ENCODE measurements at regions not wholly inside any gene's neighbourhood (a gene's known extent, or its start where the extent isn't known, plus 50 kb on each side); places are given as distances from the start of the nearest gene placed in this dataset.

DNA sequence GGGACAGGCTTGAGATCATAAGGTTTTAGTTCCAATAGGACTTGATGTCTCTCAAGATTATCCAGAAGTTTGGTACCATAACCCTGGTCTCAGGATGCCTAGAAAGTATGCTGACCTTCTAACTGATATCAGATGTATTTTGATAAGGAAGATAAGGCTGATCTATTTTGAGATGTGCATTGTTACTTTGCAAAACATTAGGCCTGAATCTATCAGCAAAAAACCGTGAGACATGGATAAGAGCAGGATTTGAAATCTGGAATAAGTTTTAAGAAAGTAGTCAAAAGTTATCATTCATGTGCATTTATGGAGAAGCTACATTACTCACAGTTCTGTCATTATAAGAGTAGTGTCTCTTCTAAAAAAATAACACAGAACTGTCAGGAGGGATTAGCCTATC, 467.1 kb upstream of the HS3ST1 start:
- no peak for TF ChIP-seq RBM39 (IDR thresholded peaks at IDR 0.05; ENCODE audit: low read depth, low read length, poor library complexity, severe bottlenecking)
- TF ChIP-seq, protein P1, sequence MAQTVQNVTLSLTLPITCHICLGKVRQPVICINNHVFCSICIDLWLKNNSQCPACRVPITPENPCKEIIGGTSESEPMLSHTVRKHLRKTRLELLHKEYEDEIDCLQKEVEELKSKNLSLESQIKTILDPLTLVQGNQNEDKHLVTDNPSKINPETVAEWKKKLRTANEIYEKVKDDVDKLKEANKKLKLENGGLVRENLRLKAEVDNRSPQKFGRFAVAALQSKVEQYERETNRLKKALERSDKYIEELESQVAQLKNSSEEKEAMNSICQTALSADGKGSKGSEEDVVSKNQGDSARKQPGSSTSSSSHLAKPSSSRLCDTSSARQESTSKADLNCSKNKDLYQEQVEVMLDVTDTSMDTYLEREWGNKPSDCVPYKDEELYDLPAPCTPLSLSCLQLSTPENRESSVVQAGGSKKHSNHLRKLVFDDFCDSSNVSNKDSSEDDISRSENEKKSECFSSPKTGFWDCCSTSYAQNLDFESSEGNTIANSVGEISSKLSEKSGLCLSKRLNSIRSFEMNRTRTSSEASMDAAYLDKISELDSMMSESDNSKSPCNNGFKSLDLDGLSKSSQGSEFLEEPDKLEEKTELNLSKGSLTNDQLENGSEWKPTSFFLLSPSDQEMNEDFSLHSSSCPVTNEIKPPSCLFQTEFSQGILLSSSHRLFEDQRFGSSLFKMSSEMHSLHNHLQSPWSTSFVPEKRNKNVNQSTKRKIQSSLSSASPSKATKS (CRISPR knock-in tag; IDR thresholded peaks at IDR 0.05): no peak
- TF ChIP-seq RAD21 (CRISPR knock-in tag; IDR thresholded peaks at IDR 0.05): no peak
- TF ChIP-seq, protein P2, sequence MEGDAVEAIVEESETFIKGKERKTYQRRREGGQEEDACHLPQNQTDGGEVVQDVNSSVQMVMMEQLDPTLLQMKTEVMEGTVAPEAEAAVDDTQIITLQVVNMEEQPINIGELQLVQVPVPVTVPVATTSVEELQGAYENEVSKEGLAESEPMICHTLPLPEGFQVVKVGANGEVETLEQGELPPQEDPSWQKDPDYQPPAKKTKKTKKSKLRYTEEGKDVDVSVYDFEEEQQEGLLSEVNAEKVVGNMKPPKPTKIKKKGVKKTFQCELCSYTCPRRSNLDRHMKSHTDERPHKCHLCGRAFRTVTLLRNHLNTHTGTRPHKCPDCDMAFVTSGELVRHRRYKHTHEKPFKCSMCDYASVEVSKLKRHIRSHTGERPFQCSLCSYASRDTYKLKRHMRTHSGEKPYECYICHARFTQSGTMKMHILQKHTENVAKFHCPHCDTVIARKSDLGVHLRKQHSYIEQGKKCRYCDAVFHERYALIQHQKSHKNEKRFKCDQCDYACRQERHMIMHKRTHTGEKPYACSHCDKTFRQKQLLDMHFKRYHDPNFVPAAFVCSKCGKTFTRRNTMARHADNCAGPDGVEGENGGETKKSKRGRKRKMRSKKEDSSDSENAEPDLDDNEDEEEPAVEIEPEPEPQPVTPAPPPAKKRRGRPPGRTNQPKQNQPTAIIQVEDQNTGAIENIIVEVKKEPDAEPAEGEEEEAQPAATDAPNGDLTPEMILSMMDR (CRISPR knock-in tag; IDR thresholded peaks at IDR 0.05): no peak
- no peak for TF ChIP-seq PCBP1 (IDR thresholded peaks at IDR 0.05; ENCODE audit: borderline replicate concordance, low read depth, low read length)

All from HepG2 (cell line).